ENCODE measurements at regions not wholly inside any gene's neighbourhood (a gene's known extent, or its start where the extent isn't known, plus 50 kb on each side); places are given as distances from the start of the nearest gene placed in this dataset.

DNA sequence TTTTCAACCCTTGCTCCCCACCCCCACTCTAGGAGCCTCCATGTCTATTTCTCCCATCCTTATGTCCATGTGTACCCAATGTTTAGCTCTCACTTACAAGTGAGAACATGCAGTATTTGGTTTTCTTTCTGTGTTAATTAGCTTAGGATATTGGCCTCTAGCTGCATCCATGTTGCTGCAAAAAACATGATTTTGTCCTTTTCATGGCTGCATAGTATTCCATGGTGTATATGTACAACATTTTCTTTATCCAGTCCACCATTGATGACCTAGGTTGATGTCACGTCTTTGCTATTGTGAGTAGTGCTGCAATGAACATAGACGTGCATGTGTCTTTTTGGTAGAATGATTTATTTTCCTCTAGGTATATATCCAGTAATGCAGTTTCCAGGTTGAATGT lies 472.8 kb downstream of the ZNF674 start:
- Histone ChIP-seq H3K27ac (ENCODE audit: low read depth in 1 of 3, low read length in 2 of 3) (no peak overlapping the region), H3K36me3 (ENCODE audit: control insufficient read depth in 3 of 3, insufficient read depth in 2 of 3, low read depth in 1 of 3, low read length in 3 of 3) (no peaks in the 10 kb centered on the region), H3K4me3 (ENCODE audit: low read depth in 1 of 3, low read length in 3 of 3) (no peak overlapping the region), H3K27me3 (ENCODE audit: control insufficient read depth in 3 of 3, insufficient read depth in 3 of 3, low read length in 3 of 3) (no peaks in the 10 kb centered on the region), H3K4me1 (ENCODE audit: control insufficient read depth in 3 of 3, insufficient read depth in 2 of 3, low read depth in 1 of 3, low read length in 2 of 3) (no peaks in the 10 kb centered on the region), H3K9me3 (ENCODE audit: control insufficient read depth in 2 of 2, insufficient read depth in 1 of 2, low read depth in 1 of 2, low read length in 1 of 2) (no peaks in the 10 kb centered on the region)
- no peak for DNase-seq
- 79 to 92% (median 87%) methylated on average over 2 of the region's 2 CpGs for WGBS, 3 donors
- FAIRE-seq = no peak

DNA sequence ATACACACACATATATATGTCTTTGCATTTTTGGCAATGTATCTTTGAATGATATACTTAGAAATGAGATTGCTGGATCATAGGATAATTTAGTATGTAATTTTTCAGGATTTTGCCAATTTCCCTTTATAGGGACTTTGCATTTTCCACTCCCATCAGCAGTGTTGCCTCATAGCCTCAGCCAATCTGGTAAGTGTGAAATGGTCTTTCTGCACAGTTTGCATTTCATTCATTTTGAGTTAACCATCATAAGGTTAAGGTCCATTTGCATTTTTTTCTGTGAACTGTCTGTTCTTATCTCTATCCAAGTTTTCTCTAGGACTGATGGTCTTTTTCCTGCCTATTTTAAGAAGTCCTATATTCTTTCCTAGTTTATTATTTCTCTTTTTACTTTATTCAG lies 474.8 kb downstream of the ZNF674 start:
- FAIRE-seq (no peak), DNase-seq (peak in 1 of 2 donors; percentile 1)
- no peaks in the 10 kb centered on the region for H3K36me3 ChIP-seq (ENCODE audit: control insufficient read depth in 3 of 3, insufficient read depth in 2 of 3, low read depth in 1 of 3, low read length in 3 of 3)
- no peak overlapping the region for H3K4me3 ChIP-seq (ENCODE audit: low read depth in 1 of 3, low read length in 3 of 3)
- peaks cover 0 to 3% of the 10 kb centered on the region in 2 donors for H3K9me3 ChIP-seq (ENCODE audit: control insufficient read depth in 2 of 2, insufficient read depth in 1 of 2, low read depth in 1 of 2, low read length in 1 of 2)
- no peaks in the 10 kb centered on the region for H3K4me1 ChIP-seq (ENCODE audit: control insufficient read depth in 3 of 3, insufficient read depth in 2 of 3, low read depth in 1 of 3, low read length in 2 of 3)
- no peaks in the 10 kb centered on the region for H3K27me3 ChIP-seq (ENCODE audit: control insufficient read depth in 3 of 3, insufficient read depth in 3 of 3, low read length in 3 of 3)
- H3K27ac ChIP-seq (ENCODE audit: low read depth in 1 of 3, low read length in 2 of 3) = no peak overlapping the region

DNA sequence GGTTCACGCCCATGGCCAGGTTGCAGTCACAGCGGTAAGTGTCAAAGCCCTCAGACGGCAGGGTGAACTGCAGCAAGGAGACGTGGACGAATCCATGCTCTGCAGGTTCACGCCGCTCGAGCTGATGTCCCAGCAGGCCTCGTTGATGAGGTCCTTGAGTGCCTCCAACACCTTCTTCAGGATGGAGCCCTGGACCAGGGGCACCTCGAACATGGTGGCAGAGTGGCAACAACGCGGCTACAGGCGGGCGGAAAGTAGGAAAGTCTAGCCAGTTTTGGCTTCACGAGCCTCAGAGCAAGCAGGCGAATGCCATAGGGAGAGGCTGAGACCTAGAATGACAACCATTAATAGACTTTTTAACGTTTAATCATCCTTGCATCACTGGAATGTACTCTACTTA lies 485.9 kb downstream of the ZNF674 start:
- WGBS, 3 donors = 87 to 94% (median 92%) methylated on average over 17 of the region's 17 CpGs
- DNase-seq (no peak), FAIRE-seq (no peak)
- no peaks in the 10 kb centered on the region for H3K36me3 ChIP-seq (ENCODE audit: control insufficient read depth in 3 of 3, insufficient read depth in 2 of 3, low read depth in 1 of 3, low read length in 3 of 3)
- no peak overlapping the region for H3K4me3 ChIP-seq (ENCODE audit: low read depth in 1 of 3, low read length in 3 of 3)
- H3K4me1 ChIP-seq (ENCODE audit: control insufficient read depth in 3 of 3, insufficient read depth in 2 of 3, low read depth in 1 of 3, low read length in 2 of 3) = no peaks in the 10 kb centered on the region
- no peaks in the 10 kb centered on the region for H3K27me3 ChIP-seq (ENCODE audit: control insufficient read depth in 3 of 3, insufficient read depth in 3 of 3, low read length in 3 of 3)
- no peak overlapping the region for H3K27ac ChIP-seq (ENCODE audit: low read depth in 1 of 3, low read length in 2 of 3)
- no peaks in the 10 kb centered on the region for H3K9me3 ChIP-seq (ENCODE audit: control insufficient read depth in 2 of 2, insufficient read depth in 1 of 2, low read depth in 1 of 2, low read length in 1 of 2)

DNA sequence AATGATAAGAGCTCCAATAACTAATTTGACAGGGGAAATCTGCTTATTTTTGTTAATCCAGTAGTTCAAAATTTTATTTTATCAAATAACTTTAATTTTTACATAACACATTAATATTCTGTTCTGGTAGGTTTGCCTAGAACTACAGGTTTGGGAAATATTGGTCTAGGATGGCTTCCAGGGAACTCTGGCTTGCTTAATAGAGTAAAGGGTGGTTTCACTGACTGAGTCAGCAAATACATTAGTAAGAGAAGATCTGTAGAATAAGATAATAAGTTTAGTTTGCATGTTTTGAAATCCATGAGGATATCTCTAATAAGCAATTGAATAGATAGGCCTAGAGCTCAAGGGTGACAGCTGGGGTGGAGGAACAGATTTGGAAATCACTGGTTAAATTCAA lies 500.7 kb downstream of the ZNF674 start:
- Histone ChIP-seq H3K36me3 (ENCODE audit: control insufficient read depth in 3 of 3, insufficient read depth in 2 of 3, low read depth in 1 of 3, low read length in 3 of 3) (no peaks in the 10 kb centered on the region), H3K4me3 (ENCODE audit: low read depth in 1 of 3, low read length in 3 of 3) (no peak overlapping the region), H3K27ac (ENCODE audit: low read depth in 1 of 3, low read length in 2 of 3) (no peak overlapping the region), H3K4me1 (ENCODE audit: control insufficient read depth in 3 of 3, insufficient read depth in 2 of 3, low read depth in 1 of 3, low read length in 2 of 3) (no peaks in the 10 kb centered on the region), H3K9me3 (ENCODE audit: control insufficient read depth in 2 of 2, insufficient read depth in 1 of 2, low read depth in 1 of 2, low read length in 1 of 2) (peaks cover 0 to 4% of the 10 kb centered on the region in 2 donors), H3K27me3 (ENCODE audit: control insufficient read depth in 3 of 3, insufficient read depth in 3 of 3, low read length in 3 of 3) (no peaks in the 10 kb centered on the region)
- DNase-seq (no peak), FAIRE-seq (no peak)

DNA sequence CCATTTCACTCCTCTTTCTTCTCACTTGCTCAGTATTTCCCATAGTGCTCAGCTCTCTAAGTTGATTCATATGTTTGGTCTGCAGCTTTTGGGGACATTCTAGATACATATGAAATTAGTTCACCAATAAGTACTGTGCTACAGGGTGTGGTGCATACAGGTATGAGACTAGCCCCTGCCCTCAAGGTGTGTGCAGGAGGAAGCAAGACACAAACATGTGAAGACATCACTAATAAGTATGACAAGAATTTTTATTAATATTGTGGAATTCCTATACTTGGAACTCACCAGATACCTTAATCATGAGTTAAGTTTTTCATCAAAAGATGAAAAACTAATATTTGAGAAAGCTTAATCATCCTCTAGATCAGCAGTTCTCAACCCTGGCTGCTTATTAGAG lies 505.2 kb downstream of the ZNF674 start:
- H3K27me3 ChIP-seq (ENCODE audit: control insufficient read depth in 3 of 3, insufficient read depth in 3 of 3, low read length in 3 of 3) = no peaks in the 10 kb centered on the region
- DNase-seq (no peak), FAIRE-seq (no peak)
- no peaks in the 10 kb centered on the region for H3K36me3 ChIP-seq (ENCODE audit: control insufficient read depth in 3 of 3, insufficient read depth in 2 of 3, low read depth in 1 of 3, low read length in 3 of 3)
- H3K27ac ChIP-seq (ENCODE audit: low read depth in 1 of 3, low read length in 2 of 3) = no peak overlapping the region
- H3K9me3 ChIP-seq (ENCODE audit: control insufficient read depth in 2 of 2, insufficient read depth in 1 of 2, low read depth in 1 of 2, low read length in 1 of 2) = peaks cover 0 to 4% of the 10 kb centered on the region in 2 donors
- no peaks in the 10 kb centered on the region for H3K4me1 ChIP-seq (ENCODE audit: control insufficient read depth in 3 of 3, insufficient read depth in 2 of 3, low read depth in 1 of 3, low read length in 2 of 3)
- no peak overlapping the region for H3K4me3 ChIP-seq (ENCODE audit: low read depth in 1 of 3, low read length in 3 of 3)

DNA sequence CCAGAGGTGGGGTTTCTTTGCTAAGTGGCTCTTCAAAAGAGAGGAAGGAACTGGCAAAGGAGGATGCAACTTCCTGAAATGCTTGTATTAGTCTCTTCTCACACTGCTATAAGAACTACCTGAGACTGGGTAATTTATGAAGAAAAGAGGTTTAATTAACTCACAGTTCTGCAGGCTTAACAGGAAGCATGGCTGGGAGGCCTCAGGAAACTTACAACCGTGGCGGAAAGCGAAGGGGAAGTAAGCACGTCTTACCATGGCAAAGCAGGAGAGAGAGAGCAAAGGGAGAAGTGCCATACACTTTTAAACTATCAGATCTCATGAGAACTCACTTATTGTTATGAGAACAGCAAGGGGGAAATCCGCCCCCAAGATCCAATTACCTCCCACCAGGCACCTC lies 505.7 kb downstream of the ZNF674 start:
- Histone ChIP-seq H3K36me3 (ENCODE audit: control insufficient read depth in 3 of 3, insufficient read depth in 2 of 3, low read depth in 1 of 3, low read length in 3 of 3) (no peaks in the 10 kb centered on the region), H3K4me1 (ENCODE audit: control insufficient read depth in 3 of 3, insufficient read depth in 2 of 3, low read depth in 1 of 3, low read length in 2 of 3) (no peaks in the 10 kb centered on the region), H3K27ac (ENCODE audit: low read depth in 1 of 3, low read length in 2 of 3) (no peak overlapping the region), H3K9me3 (ENCODE audit: control insufficient read depth in 2 of 2, insufficient read depth in 1 of 2, low read depth in 1 of 2, low read length in 1 of 2) (peaks cover 0 to 4% of the 10 kb centered on the region in 2 donors), H3K4me3 (ENCODE audit: low read depth in 1 of 3, low read length in 3 of 3) (no peak overlapping the region), H3K27me3 (ENCODE audit: control insufficient read depth in 3 of 3, insufficient read depth in 3 of 3, low read length in 3 of 3) (no peaks in the 10 kb centered on the region)
- no peak for DNase-seq
- FAIRE-seq = no peak
- WGBS, 3 donors = 69 to 85% (median 76%) methylated on average over 5 of the region's 5 CpGs

DNA sequence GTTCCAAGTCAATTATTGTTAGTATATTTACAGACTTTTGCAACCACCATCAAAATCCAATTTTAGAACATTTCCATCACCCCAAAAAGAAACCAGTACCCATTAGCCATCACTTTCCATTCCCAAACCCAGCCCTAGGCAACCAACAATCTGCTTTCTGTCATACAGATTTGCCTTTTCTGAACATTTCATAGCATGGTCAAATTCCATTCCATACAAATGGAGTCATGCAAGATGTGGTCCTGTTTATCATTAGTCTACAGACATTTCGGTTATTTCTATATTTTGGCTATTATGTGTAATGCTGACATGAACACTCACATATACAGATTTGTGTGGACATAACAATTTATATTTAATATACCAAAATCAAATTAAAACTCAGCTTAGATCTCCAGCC lies 508.7 kb downstream of the ZNF674 start:
- FAIRE-seq (peak; percentile 19), DNase-seq (no peak)
- Histone ChIP-seq H3K4me1 (ENCODE audit: control insufficient read depth in 3 of 3, insufficient read depth in 2 of 3, low read depth in 1 of 3, low read length in 2 of 3) (no peaks in the 10 kb centered on the region), H3K36me3 (ENCODE audit: control insufficient read depth in 3 of 3, insufficient read depth in 2 of 3, low read depth in 1 of 3, low read length in 3 of 3) (no peaks in the 10 kb centered on the region), H3K27ac (ENCODE audit: low read depth in 1 of 3, low read length in 2 of 3) (no peak overlapping the region), H3K9me3 (ENCODE audit: control insufficient read depth in 2 of 2, insufficient read depth in 1 of 2, low read depth in 1 of 2, low read length in 1 of 2) (peaks cover 0 to 1% of the 10 kb centered on the region in 2 donors), H3K4me3 (ENCODE audit: low read depth in 1 of 3, low read length in 3 of 3) (no peak overlapping the region), H3K27me3 (ENCODE audit: control insufficient read depth in 3 of 3, insufficient read depth in 3 of 3, low read length in 3 of 3) (no peaks in the 10 kb centered on the region)
- 73 to 96% (median 78%) methylated on average over 1 of the region's 1 CpG for WGBS, 3 donors

DNA sequence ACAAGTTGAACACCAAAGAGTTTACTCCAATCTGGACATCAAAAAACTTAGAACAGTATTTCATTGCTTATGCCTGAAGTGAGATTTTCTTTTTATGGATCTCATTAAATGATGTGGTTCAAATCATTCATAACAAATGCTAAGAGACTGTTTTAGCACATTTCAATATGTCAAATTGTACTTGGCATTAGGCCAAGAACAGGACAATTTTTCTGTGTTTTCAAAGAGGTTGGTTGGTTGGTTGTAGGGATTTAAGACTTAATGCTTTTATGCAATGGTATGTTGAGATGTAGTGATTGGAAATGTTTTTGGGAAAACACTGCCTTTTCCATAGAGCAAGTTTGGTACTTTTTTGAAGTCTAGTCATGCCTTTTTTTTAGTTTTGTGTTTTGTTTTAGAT lies 510.4 kb downstream of the ZNF674 start:
- DNase-seq (no peak), FAIRE-seq (no peak)
- Histone ChIP-seq H3K4me1 (ENCODE audit: control insufficient read depth in 3 of 3, insufficient read depth in 2 of 3, low read depth in 1 of 3, low read length in 2 of 3) (no peaks in the 10 kb centered on the region), H3K27me3 (ENCODE audit: control insufficient read depth in 3 of 3, insufficient read depth in 3 of 3, low read length in 3 of 3) (no peaks in the 10 kb centered on the region), H3K4me3 (ENCODE audit: low read depth in 1 of 3, low read length in 3 of 3) (no peak overlapping the region), H3K36me3 (ENCODE audit: control insufficient read depth in 3 of 3, insufficient read depth in 2 of 3, low read depth in 1 of 3, low read length in 3 of 3) (no peaks in the 10 kb centered on the region), H3K27ac (ENCODE audit: low read depth in 1 of 3, low read length in 2 of 3) (no peak overlapping the region), H3K9me3 (ENCODE audit: control insufficient read depth in 2 of 2, insufficient read depth in 1 of 2, low read depth in 1 of 2, low read length in 1 of 2) (no peaks in the 10 kb centered on the region)

DNA sequence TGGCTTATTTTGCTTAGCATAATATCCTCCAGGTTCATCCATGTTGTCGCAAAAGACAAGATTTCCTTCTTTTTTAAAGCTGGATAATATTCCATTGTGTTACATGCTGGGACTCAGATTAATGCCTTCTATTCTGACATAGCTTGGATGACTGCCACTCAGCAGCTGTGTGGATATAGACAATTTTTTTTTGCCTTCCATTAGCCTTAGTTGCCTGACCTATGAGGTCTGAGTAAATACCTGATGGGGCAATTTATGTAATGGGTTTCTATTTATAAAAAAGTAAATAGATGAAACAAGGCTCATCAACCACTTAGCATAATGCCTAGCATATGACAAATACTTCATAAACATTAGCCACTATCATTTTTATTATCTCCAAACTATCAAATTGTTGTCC lies 515.4 kb downstream of the ZNF674 start:
- Histone ChIP-seq H3K36me3 (ENCODE audit: control insufficient read depth in 3 of 3, insufficient read depth in 2 of 3, low read depth in 1 of 3, low read length in 3 of 3) (no peaks in the 10 kb centered on the region), H3K27me3 (ENCODE audit: control insufficient read depth in 3 of 3, insufficient read depth in 3 of 3, low read length in 3 of 3) (no peaks in the 10 kb centered on the region), H3K27ac (ENCODE audit: low read depth in 1 of 3, low read length in 2 of 3) (no peak overlapping the region), H3K9me3 (ENCODE audit: control insufficient read depth in 2 of 2, insufficient read depth in 1 of 2, low read depth in 1 of 2, low read length in 1 of 2) (no peaks in the 10 kb centered on the region), H3K4me3 (ENCODE audit: low read depth in 1 of 3, low read length in 3 of 3) (no peak overlapping the region), H3K4me1 (ENCODE audit: control insufficient read depth in 3 of 3, insufficient read depth in 2 of 3, low read depth in 1 of 3, low read length in 2 of 3) (no peaks in the 10 kb centered on the region)
- 91 to 97% (median 91%) methylated on average over 1 of the region's 1 CpG for WGBS, 3 donors
- FAIRE-seq (no peak), DNase-seq (peak in 1 of 2 donors; percentile 1)
